ENCODE measurements at regions not wholly inside any gene's neighbourhood (a gene's known extent, or its start where the extent isn't known, plus 50 kb on each side); places are given as distances from the start of the nearest gene placed in this dataset.

- no peak for DNase-seq (ENCODE audit: low read depth, low spot score)
Observed at GRCh38 chr4:188821500-188821899, 682.3 kb downstream of the TRIML1 start.

GRCh38 chr4:188822698-188823097 lies 683.5 kb downstream of the TRIML1 start:
- peak; percentile 83 for DNase-seq (ENCODE audit: low read depth, low spot score)

GRCh38 chr4:188824553-188824952 lies 685.3 kb downstream of the TRIML1 start:
- no peak for DNase-seq (ENCODE audit: low read depth, low spot score)

GRCh38 chr4:188826393-188826792 lies 687.2 kb downstream of the TRIML1 start:
- DNase-seq (ENCODE audit: low read depth, low spot score), result no peak

- DNase-seq (ENCODE audit: low read depth, low spot score), result no peak
Observed at GRCh38 chr4:188839704-188840103, 700.5 kb downstream of the TRIML1 start.

GRCh38 chr4:188841523-188841922 lies 702.3 kb downstream of the TRIML1 start:
- no peak for DNase-seq (ENCODE audit: low read depth, low spot score)

GRCh38 chr4:188854436-188854835 lies 715.2 kb downstream of the TRIML1 start:
- no peak for DNase-seq (ENCODE audit: low read depth, low spot score)

GRCh38 chr4:188858696-188859095 lies 719.5 kb downstream of the TRIML1 start:
- no peak for DNase-seq (ENCODE audit: low read depth, low spot score)

- DNase-seq (ENCODE audit: low read depth, low spot score), result no peak
Observed at GRCh38 chr4:188864741-188865140, 725.5 kb downstream of the TRIML1 start.

- no peak for DNase-seq (ENCODE audit: low read depth, low spot score)
Observed at GRCh38 chr4:188867796-188868195, 728.6 kb downstream of the TRIML1 start.

GRCh38 chr4:188869581-188869980 lies 730.3 kb downstream of the TRIML1 start:
- no peak for DNase-seq (ENCODE audit: low read depth, low spot score)

GRCh38 chr4:188872809-188873208 lies 733.6 kb downstream of the TRIML1 start:
- no peak for DNase-seq (ENCODE audit: low read depth, low spot score)

- no peak for DNase-seq (ENCODE audit: low read depth, low spot score)
Observed at GRCh38 chr4:188876881-188877280, 737.6 kb downstream of the TRIML1 start.

GRCh38 chr4:188879598-188879997 lies 740.4 kb downstream of the TRIML1 start:
- no peak for DNase-seq (ENCODE audit: low read depth, low spot score)

- no peak for DNase-seq (ENCODE audit: low read depth, low spot score)
Observed at GRCh38 chr4:188887905-188888304, 748.7 kb downstream of the TRIML1 start.

- DNase-seq (ENCODE audit: low read depth, low spot score), result no peak
Observed at GRCh38 chr4:188892837-188893236, 753.6 kb downstream of the TRIML1 start.

- DNase-seq (ENCODE audit: low read depth, low spot score), result no peak
Observed at GRCh38 chr4:188903986-188904385, 764.7 kb downstream of the TRIML1 start.

- DNase-seq (ENCODE audit: low read depth, low spot score), result no peak
Observed at GRCh38 chr4:188904617-188905016, 765.4 kb downstream of the TRIML1 start.

GRCh38 chr4:188905248-188905647 lies 766.0 kb downstream of the TRIML1 start:
- DNase-seq (ENCODE audit: low read depth, low spot score), result no peak

GRCh38 chr4:188911199-188911598 lies 772.0 kb downstream of the TRIML1 start:
- no peak for DNase-seq (ENCODE audit: low read depth, low spot score)

GRCh38 chr4:188911707-188912106 lies 772.5 kb downstream of the TRIML1 start:
- no peak for DNase-seq (ENCODE audit: low read depth, low spot score)

- DNase-seq (ENCODE audit: low read depth, low spot score), result no peak
Observed at GRCh38 chr4:188915175-188915574, 775.9 kb downstream of the TRIML1 start.

GRCh38 chr4:188918787-188919186 lies 779.5 kb downstream of the TRIML1 start:
- DNase-seq (ENCODE audit: low read depth, low spot score), result no peak

- peak; percentile 6 for DNase-seq (ENCODE audit: low read depth, low spot score)
Observed at GRCh38 chr4:188930822-188931221, 791.6 kb downstream of the TRIML1 start.

Measured in ELF-1 (cell line).